ENCODE measurements at regions not wholly inside any gene's neighbourhood (a gene's known extent, or its start where the extent isn't known, plus 50 kb on each side); places are given as distances from the start of the nearest gene placed in this dataset.
"Not testable (repeated sequence)": the region's sequence is repeated elsewhere in the genome, so short reads cannot be mapped to it uniquely, and the experiment has no call there.

DNA sequence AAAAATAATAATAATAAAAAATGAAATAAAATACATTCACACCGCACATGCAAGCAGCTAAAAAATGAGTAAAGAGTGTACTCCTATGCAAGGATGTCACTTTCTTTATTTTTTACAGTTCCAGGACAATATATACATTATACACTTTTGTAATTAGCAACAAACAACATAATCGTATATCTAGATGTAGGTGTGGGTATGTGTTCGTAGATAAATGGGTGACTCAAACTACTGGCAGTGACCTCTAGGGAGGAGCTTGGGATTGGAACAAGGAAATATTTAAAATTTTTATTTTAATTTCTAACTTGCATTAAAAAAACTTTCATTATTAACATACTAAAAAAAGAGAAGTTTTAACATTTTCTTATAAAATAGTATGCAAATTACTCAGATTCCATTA, 86.1 kb upstream of the MYLIP start:
- H3K4me3 ChIP-seq (ENCODE audit: low read depth, low read length) = no peak overlapping the region
- DNase-seq (ENCODE audit: low read depth) = no peak
- TF ChIP-seq, protein P1, sequence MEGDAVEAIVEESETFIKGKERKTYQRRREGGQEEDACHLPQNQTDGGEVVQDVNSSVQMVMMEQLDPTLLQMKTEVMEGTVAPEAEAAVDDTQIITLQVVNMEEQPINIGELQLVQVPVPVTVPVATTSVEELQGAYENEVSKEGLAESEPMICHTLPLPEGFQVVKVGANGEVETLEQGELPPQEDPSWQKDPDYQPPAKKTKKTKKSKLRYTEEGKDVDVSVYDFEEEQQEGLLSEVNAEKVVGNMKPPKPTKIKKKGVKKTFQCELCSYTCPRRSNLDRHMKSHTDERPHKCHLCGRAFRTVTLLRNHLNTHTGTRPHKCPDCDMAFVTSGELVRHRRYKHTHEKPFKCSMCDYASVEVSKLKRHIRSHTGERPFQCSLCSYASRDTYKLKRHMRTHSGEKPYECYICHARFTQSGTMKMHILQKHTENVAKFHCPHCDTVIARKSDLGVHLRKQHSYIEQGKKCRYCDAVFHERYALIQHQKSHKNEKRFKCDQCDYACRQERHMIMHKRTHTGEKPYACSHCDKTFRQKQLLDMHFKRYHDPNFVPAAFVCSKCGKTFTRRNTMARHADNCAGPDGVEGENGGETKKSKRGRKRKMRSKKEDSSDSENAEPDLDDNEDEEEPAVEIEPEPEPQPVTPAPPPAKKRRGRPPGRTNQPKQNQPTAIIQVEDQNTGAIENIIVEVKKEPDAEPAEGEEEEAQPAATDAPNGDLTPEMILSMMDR (IDR thresholded peaks at IDR 0.05; ENCODE audit: low read depth, low read length, missing control alignments) = no peak

- DNase-seq (ENCODE audit: low read depth) = no peak
- no peak overlapping the region for H3K4me3 ChIP-seq (ENCODE audit: low read depth, low read length)
- TF ChIP-seq, protein P1 (IDR thresholded peaks at IDR 0.05; ENCODE audit: low read depth, low read length, missing control alignments) = no peak
These were observed 87.6 kb upstream of the MYLIP start for GRCh38 chr6:16041327-16041726.

GRCh38 chr6:16040628-16040974, 88.3 kb upstream of the MYLIP start:
- DNase-seq (ENCODE audit: low read depth) = no peak
- H3K4me3 ChIP-seq (ENCODE audit: low read depth, low read length) = no peak overlapping the region
- TF ChIP-seq, protein P1 (IDR thresholded peaks at IDR 0.05; ENCODE audit: low read depth, low read length, missing control alignments) = no peak

GRCh38 chr6:16039892-16040627, 88.8 kb upstream of the MYLIP start:
- H3K4me3 ChIP-seq (ENCODE audit: low read depth, low read length); DNase-seq (ENCODE audit: low read depth): not testable (repeated sequence)

- TF ChIP-seq, protein P1 (IDR thresholded peaks at IDR 0.05; ENCODE audit: low read depth, low read length, missing control alignments) = no peak
- no peak overlapping the region for H3K4me3 ChIP-seq (ENCODE audit: low read depth, low read length)
- no peak for DNase-seq (ENCODE audit: low read depth)
These were observed 89.9 kb upstream of the MYLIP start for GRCh38 chr6:16038938-16039337.

DNA sequence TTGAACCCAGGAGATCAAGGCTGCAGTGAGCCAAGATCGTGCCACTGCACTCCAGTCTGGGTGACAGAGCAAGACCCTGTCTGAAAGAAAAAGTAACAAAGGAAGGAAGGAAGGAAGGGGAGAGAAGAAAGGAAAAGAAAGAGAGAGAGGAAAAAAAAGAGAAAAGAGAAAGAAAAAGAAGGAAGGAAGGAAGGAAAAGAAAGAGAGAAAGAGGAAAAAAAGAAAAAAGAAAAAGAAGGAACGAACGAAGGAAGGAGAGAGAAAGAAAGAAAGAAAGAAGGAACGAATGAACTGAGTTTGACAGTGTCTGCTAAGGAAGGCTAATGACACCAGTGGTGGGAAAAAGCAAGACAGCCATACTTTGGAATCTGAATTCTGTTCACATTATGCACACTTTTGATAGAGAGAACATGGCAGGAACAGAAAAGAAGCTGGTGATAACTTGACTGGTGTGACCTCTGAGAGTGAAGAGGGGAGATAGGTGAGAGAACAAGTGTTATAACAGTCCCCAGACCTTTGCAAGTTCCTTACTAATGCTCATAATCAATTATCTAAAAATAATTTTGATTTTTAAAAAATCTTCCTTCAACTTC, 93.3 kb upstream of the MYLIP start:
- TF ChIP-seq, protein P1 (IDR thresholded peaks at IDR 0.05; ENCODE audit: low read depth, low read length, missing control alignments) = no peak
- H3K4me3 ChIP-seq (ENCODE audit: low read depth, low read length) = no peak overlapping the region
- no peak for DNase-seq (ENCODE audit: low read depth)

- DNase-seq (ENCODE audit: low read depth) = no peak
- no peak overlapping the region for H3K4me3 ChIP-seq (ENCODE audit: low read depth, low read length)
- TF ChIP-seq, protein P1 (IDR thresholded peaks at IDR 0.05; ENCODE audit: low read depth, low read length, missing control alignments) = no peak
These were observed 95.7 kb upstream of the MYLIP start for GRCh38 chr6:16033214-16033613.

All from GM12864 (cell line).